ENCODE measurements at regions not wholly inside any gene's neighbourhood (a gene's known extent, or its start where the extent isn't known, plus 50 kb on each side); places are given as distances from the start of the nearest gene placed in this dataset.
"Not testable (repeated sequence)": the region's sequence is repeated elsewhere in the genome, so short reads cannot be mapped to it uniquely, and the experiment has no call there.

DNA sequence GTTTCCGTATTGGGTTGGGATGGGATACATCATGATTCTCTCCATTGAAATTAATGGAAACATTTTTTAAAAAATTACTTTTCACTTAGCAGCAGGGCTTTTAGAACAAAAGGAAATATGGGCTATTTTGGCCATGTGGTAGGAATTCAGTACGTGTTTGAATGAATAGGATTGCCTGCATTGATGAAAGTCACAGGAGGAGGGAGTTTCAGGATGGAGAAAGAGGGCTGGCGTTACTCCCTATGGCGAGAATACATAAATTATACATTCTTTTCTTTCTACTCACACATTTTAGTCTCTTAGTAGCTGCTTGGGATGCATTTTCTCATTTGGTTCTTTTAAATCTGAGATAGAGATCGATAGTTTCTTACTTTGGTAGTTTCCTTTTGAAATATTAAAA lies 100.3 kb upstream of the PDHA1 start:
- DNase-seq = no peak

DNA sequence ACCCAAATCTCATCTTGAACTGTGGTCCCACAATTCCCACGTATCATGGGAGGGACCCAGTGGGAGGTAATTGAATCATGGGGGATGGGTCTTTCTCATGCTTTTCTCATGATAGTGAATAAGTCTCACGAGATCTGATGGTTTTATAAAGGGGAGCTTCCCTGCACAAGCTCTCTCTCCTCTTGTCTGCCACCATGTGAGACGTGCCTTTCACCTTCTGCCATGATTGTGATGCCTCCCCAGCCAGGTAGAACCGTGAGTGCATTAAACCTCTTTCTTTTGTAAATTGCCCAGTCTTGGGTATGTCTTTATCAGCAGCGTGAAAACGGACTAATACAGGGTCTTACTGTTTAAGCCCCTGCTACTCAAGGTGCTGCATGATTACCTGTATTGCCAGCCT lies 98.8 kb upstream of the PDHA1 start:
- not testable (repeated sequence) for DNase-seq

DNA sequence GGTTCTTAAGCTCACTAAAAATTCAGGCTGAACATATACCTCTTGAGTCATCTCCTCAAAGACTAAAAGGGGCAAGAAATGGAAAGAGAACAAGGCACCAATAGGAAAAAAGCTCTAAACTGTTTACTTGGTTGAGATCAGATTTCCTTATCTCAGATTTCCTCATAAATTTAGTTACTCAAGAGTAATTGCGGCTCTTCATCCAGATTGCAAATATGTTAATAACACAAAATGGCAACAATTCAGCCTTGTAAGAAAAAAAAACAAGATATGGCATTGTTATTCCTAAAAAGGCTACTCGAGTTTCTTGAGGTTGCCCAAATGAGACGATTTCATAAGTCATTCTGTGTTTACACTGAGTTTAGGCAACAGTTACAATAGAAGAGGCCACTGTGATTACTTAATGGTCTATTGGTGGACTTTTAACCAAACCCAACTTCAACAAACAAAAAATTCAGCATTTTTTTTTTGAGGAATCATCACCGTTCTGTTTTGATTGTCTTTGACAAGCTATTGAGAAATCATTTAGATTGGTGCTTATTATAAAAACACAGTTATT lies 97.9 kb upstream of the PDHA1 start:
- DNase-seq = no peak

DNA sequence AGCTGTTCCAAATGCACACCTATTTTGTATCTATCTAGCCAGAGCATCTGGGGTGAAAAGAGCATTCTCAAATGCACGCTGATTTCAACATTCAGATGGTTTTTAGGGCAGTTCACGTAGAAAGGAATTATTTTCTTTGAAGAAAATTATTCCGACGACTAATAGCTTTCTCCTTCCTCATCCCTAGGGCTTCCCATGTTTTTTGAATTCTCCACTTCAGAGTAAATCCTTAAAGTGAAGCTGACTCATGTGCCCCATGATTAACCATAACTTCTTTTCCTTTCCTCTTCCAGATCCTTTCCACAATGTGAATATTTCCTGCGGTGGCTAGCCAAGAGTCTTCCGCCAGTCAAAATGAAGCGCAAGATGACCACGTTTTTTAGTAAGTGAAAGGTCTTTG lies 86.7 kb upstream of the PDHA1 start:
- DNase-seq = no peak

DNA sequence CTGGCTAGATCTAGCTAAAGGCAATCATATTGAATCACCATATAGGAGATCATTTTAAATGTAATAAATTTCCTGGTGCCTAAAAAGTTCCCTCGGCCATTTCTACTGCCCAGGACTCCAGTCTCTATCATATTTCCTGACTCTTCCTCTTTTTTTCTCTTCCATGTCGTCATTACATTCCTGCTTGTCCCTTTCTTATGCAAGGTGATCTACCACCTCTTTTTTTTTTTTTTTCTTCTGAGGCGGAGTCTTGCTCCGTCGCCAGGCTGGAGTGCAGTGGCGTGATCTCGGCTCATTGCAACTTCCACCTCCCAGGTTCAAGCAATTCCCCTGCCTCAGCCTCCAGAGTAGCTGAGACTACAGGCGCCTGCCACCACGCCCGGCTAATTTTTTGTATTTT lies 82.7 kb upstream of the PDHA1 start:
- not testable (repeated sequence) for DNase-seq

DNA sequence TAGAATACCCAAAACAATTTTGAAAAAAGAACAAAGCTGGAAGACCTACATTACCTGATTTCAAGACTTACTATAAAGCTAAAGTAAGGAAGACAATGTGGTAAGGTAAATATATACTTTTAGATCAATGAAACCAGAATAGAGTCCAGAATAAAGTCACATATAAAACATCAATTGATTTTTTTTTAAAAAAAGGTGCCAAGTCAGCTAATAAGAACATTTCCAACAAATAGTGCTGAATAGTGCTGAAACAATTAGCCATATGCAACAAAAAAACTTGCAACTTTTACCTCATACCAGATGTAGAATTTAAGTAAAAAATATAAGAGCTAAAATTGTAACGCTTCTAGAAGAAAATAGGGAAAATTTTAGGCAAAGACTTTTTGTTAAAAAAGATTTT lies 73.0 kb upstream of the PDHA1 start:
- no peak for DNase-seq

DNA sequence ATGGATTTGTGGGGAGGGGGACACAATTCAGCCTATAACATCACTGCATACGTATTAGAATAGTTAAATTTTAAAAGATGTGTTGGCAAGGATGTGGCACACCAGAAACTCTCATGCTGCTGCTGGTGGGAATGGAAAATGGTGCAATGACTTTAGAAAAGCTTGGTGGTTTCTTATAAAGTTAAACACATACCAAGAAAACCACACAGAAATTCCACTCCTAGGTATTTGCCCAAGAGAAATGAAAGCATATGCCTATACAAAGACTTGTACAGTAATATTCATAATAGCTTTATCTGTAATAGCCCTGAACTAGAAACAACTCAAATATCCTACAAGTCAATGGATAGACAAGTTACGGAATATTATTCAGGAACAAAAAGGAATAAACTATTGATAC lies 71.3 kb upstream of the PDHA1 start:
- DNase-seq = peak; percentile 2

DNA sequence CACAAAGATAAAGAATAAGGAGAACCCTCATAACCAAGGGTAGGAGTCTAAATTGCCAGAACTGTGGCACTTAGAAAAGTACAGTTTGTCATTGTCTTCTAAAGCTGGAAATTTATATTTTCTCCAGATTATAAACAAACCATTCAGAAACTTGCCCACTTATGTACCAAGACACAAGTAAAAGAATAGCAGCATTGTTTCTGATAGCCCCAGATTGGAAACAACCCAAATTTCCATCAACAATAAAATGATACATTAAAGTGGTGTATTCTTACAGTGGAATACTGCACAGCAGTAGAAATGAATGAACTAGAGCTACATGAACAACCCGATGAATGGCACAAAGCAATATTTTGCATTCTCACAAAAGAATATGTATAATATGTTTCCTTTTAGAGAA lies 63.1 kb upstream of the PDHA1 start:
- no peak for DNase-seq

DNA sequence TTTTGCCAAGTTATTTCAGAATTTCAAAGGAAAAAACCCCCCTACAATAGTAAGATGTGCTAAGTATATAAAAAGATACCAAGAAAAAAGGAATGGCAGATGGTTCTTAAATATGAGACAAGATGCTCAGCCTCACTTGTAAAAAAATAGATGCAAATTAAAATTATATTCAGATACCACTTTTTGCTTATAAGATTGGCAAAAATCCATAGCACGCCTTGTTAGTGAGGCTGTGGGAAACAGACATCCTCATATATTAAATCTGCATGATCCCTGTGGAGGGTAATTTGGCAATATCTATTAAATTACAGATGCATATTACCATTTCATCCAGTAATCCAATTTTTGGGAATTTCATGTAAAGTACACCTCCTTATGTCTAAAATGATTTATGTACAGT lies 62.5 kb upstream of the PDHA1 start:
- no peak for DNase-seq

DNA sequence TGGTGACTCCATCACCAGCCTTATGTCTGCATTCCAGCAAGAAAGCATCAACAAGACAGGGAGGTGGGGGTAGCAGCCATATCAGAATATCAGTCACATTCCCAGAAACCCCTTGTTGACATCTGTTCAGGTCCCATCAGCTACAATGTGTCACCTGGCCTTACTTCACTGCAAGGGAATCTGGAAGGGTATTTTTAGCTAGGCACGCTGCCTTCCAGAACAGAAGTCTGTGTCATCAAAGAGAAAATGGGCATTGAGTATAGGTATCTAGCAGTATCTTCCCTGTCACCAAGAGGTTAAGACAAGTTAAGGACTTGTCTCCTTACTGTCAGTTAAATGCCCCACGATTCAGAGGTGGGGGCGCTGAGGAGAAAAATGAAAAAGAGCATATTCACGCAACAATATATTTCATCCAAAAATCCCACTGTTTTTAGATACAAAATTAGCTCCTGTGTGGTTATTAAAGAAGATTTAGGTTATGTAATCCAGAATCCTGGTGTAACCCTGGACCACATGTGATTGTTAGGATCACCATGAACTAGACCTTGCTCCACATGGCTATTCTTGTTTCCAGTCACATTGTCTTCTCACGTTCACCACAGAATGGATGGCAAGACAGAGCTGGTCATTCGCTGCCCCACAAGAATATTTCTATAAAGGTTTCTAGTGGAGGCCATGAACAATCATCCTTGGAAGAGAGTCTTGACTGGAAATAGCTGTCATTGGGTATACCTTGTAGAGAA lies 60.0 kb upstream of the PDHA1 start:
- DNase-seq = no peak

DNA sequence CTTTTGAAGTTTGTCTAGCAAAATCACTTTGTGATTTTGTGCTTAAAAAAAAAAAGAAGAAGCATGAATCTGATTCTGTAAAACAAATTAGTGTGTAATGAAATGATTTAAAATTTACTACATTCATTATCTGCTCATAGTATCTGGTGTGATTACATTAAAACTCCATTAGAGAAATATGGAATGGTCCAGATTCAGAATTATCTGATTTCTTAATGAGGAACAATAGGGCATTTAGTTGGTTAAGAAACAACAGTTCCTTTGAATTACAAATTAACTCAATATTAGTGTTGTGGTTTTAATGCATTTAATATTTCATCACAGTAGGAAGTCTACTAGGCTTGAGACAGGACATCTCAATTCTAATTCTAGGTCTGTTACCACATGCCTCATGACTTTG lies 57.9 kb upstream of the PDHA1 start:
- DNase-seq = no peak

DNA sequence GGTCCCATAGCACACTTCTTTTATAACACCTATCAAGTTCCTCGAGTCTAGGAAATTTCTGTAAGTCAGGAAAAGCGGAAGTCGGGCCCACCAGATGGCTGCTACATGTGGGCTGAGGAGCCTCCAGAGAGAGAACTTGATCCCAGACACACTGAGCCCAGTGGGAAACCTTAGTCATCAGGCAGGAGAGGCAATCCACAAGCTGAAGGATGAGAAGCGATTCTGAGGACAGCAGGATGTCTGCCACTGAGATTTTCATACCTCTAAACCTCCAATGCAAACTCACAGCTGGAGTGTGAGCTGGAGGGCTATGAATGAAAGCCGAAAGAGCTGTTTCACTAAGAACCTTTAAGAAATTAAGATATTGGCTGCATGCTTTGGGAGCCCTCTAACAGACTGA lies 52.6 kb upstream of the PDHA1 start:
- no peak for DNase-seq

DNA sequence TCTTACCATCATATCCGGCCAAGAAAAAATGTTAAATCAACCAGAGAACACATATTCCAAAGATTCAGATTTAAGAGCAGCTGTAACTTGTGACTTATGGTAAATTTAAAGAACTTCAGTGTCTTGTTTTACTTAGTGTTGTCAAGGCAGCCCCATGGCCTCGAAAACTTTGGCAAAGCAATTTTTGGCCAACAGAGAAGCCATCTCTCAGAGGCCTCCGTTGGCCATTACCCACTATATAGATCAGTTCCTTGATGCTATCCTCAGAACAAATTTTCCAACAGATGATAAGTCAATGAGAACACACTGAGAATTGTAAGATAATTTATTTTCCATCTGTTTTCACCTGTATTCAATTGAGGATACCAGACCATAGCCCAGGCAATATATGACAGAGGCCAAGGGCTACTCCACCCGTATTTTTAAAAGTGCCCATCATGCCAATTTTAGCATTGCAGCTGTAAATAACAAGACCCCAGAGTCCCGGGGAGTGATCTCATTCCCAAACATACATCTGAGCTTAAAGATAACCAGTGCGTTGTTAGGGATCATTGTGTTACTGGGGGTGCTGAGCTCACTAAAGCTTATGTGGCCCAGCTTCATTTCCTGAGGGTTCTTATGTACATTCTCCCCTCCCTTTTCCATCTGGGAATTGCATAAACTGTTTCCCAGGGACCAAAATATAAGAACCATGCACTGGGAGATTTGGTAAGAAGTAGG lies 50.0 kb upstream of the PDHA1 start:
- DNase-seq = no peak
